H1 (cell line): ENCODE measurements at regions not wholly inside any gene's neighbourhood (a gene's known extent, or its start where the extent isn't known, plus 50 kb on each side); places are given as distances from the start of the nearest gene placed in this dataset.

Experiments
- BRCA1 ChIP-seq: IDR thresholded peaks from 2 replicates; pipeline ENCODE4 v1.6.1; 2012; ENCODE audit warnings: low read depth, low read length, improper control_type of control experiment
- CEBPB ChIP-seq: IDR thresholded peaks from 2 replicates; pipeline ENCODE4 v1.6.1; 2012; ENCODE audit warnings: low read depth, low read length
- CHD1 ChIP-seq: IDR thresholded peaks from 2 replicates; pipeline ENCODE4 v1.6.1; 2012; ENCODE audit warnings: low read depth, low read length, improper control_type of control experiment
- CHD2 ChIP-seq: IDR thresholded peaks from 2 replicates; pipeline ENCODE4 v1.6.1; 2012; ENCODE audit warnings: low read length, improper control_type of control experiment
- CTCF ChIP-seq, 3 experiments: IDR thresholded peaks; 1 replicate in 2 of 3; 2 replicates in 1 of 3; pipeline versions ENCODE4 v1.5.1 to v1.6.1; 2011; ENCODE audit warnings: low read length in 3 of 3, mild to moderate bottlenecking in 3 of 3, inconsistent platforms in 2 of 3, low read depth in 1 of 3, moderate library complexity in 1 of 3; ENCODE audit not compliant: insufficient read depth in 1 of 3; ENCODE audit errors: control extremely low read depth in 1 of 3
- E2F6 ChIP-seq: IDR thresholded peaks from 2 replicates; pipeline ENCODE4 v1.6.1; 2012; ENCODE audit warnings: inconsistent platforms
- EZH2 ChIP-seq: fragments of 200-600 bp; sonication (generic); IDR thresholded peaks from 2 replicates; pipeline ENCODE4 v1.7.1; 2012; ENCODE audit warnings: low read depth, mild to moderate bottlenecking, moderate library complexity, low read length, inconsistent platforms; ENCODE audit not compliant: severe bottlenecking
- MAFK ChIP-seq: IDR thresholded peaks from 2 replicates; pipeline ENCODE4 v1.6.1; 2012; ENCODE audit warnings: low read depth, mild to moderate bottlenecking, improper control_type of control experiment, low read length
- POLR2A ChIP-seq, 2 experiments: IDR thresholded peaks; 1 replicate in 1 of 2; 2 replicates in 1 of 2; pipeline ENCODE4 v1.6.1; 2011; ENCODE audit warnings: low read depth in 2 of 2, low read length in 2 of 2, mild to moderate bottlenecking in 2 of 2; ENCODE audit errors: control extremely low read depth in 1 of 2
- TAF1 ChIP-seq: IDR thresholded peaks from 2 replicates; pipeline ENCODE4 v1.6.1; 2011; ENCODE audit warnings: mild to moderate bottlenecking, low read depth, low read length
- TBP ChIP-seq: IDR thresholded peaks from 2 replicates; pipeline ENCODE4 v1.6.1; 2011; ENCODE audit warnings: low read depth, low read length, improper control_type of control experiment
- TCF12 ChIP-seq: IDR thresholded peaks from 2 replicates; pipeline ENCODE4 v1.6.1; 2011; ENCODE audit warnings: low read depth, mild to moderate bottlenecking, low read length
- YY1 ChIP-seq: IDR thresholded peaks from 2 replicates; pipeline ENCODE4 v1.6.1; 2011; ENCODE audit warnings: low read depth, mild to moderate bottlenecking, low read length
- TF ChIP-seq, protein P1 (sequence below): IDR thresholded peaks from 2 replicates; pipeline ENCODE4 v1.6.1; 2011; ENCODE audit warnings: low read length, improper control_type of control experiment

DNA sequence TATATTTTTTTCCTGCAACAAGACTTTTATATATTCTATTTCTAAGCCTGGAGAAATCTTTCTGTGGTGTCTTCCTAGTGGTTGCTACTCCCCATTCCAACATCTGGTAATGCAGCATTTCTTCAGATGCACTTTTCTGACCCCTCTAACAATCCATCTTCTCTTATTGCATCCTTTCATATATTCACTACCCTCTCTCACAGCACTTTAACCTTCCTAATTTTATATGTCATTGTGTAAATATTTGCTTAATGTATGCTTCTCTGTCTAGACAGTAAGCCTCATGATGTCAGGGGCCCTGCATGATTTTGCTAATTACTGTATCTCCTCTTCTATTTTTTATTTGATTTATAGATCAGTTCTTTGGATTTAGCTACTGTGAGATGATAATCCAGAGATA lies 701.6 kb downstream of the KCNA4 start:
- no peak for TF ChIP-seq TAF1
- no peak for TF ChIP-seq CEBPB
- no peak for TF ChIP-seq POLR2A (IDR thresholded peaks at IDR 0.05; ENCODE audit: control extremely low read depth in 1 of 2, low read depth in 2 of 2, low read length in 2 of 2)
- TF ChIP-seq TCF12 = no peak
- no peak for TF ChIP-seq CHD2
- TF ChIP-seq TBP = no peak
- TF ChIP-seq EZH2 = no peak
- no peak for TF ChIP-seq YY1
- no peak for TF ChIP-seq CTCF (IDR thresholded peaks at IDR 0.05; ENCODE audit: control extremely low read depth in 1 of 3, insufficient read depth in 1 of 3, low read depth in 1 of 3, low read length in 3 of 3)
- TF ChIP-seq E2F6 = no peak
- TF ChIP-seq CHD1 = no peak
- no peak for TF ChIP-seq MAFK
- TF ChIP-seq, protein P1, sequence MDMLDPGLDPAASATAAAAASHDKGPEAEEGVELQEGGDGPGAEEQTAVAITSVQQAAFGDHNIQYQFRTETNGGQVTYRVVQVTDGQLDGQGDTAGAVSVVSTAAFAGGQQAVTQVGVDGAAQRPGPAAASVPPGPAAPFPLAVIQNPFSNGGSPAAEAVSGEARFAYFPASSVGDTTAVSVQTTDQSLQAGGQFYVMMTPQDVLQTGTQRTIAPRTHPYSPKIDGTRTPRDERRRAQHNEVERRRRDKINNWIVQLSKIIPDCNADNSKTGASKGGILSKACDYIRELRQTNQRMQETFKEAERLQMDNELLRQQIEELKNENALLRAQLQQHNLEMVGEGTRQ = no peak
- TF ChIP-seq BRCA1 = no peak
